ENCODE measurements at regions not wholly inside any gene's neighbourhood (a gene's known extent, or its start where the extent isn't known, plus 50 kb on each side); places are given as distances from the start of the nearest gene placed in this dataset.
"Not testable (repeated sequence)": the region's sequence is repeated elsewhere in the genome, so short reads cannot be mapped to it uniquely, and the experiment has no call there.

GRCh38 chr5:130549884-130550561 is 615.0 kb downstream of the HINT1 start:
- no peak for DNase-seq

- DNase-seq, result no peak
These were observed 618.8 kb downstream of the HINT1 start for GRCh38 chr5:130546211-130546610.

DNA sequence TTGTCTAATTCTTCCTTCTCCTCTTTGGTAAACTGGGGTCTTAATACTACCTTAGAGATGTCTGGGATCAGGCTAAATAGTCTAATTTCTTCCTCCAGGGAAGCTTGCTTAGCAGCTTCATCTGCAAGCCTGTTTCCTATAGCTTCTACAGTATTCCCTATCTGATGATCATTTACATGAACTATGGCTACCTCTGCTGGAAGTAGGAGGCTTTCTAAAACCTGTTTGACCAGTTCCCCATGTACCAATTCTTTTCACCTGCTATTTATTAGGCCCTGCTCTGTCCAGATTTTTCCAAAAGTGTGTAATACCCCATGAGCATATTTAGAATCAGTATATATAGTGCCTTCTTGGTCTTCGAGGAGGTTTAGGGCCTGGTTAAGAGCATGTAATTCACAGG is 619.8 kb downstream of the HINT1 start:
- DNase-seq, result no peak

GRCh38 chr5:130541617-130542221 is 623.3 kb downstream of the HINT1 start:
- no peak for DNase-seq

GRCh38 chr5:130536691-130537090 is 628.4 kb downstream of the HINT1 start:
- no peak for DNase-seq

GRCh38 chr5:130532786-130533185 is 628.5 kb downstream of the CHSY3 start:
- no peak for DNase-seq

GRCh38 chr5:130529511-130530485 is 625.5 kb downstream of the CHSY3 start:
- no peak for DNase-seq

DNA sequence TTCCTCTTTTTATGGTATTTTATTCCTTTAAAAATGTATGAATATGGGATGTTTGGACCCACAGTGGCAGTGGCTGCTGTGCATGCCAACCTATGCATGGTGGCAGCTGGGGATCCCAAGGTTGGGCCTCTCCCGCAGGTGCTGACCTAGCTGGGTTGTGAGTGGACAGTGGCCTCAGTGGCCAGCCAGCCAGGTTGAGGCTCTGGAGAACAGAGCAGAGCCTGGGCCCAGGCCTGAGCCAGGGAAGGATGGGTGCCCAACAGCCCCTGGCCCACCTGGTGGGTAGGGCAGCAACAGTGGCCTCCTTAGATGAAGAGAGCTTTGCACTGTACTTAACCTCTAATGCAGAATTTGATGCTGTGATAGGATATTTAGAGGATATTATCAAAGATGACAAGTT is 624.8 kb downstream of the CHSY3 start:
- no peak for DNase-seq

GRCh38 chr5:130528474-130528873 is 624.2 kb downstream of the CHSY3 start:
- no peak for DNase-seq

DNA sequence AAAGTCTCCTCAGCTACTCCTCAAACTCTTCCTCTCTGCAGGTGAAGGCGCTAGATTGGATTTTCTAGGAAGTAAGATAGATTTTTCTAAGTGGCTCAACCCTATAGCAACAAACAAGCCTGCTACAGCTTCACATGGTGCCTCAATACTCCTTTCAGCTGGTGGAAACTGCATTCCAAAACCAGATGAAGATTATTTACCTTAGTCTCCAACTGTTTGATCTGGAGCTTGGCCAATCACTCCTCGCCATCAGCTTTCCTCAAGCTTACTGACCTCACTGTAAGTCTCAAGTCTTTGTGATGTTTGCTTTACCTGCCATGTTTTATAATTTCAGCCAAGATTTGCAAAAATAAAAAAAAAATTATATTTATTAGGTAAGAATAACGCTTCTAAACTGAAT is 622.4 kb downstream of the CHSY3 start:
- DNase-seq, result no peak

DNA sequence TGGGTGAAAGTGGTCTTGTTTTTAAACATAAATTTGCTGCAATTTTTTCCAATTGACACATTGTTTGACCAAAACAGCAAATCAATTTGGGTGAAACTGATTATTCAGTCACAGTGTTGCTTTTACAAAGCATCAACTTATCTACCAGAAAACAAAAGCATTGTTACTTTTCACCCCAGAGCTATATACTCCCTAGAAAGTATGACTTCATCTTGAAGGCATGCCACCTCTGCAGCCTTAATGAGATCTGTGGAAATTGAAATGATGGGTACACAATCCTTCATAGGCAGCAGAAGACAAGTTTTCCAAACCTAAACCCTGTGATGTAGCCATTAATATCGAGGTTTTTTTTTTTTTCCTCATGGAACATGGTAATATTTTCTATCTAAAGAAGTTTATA is 615.9 kb downstream of the CHSY3 start:
- DNase-seq, result no peak

DNA sequence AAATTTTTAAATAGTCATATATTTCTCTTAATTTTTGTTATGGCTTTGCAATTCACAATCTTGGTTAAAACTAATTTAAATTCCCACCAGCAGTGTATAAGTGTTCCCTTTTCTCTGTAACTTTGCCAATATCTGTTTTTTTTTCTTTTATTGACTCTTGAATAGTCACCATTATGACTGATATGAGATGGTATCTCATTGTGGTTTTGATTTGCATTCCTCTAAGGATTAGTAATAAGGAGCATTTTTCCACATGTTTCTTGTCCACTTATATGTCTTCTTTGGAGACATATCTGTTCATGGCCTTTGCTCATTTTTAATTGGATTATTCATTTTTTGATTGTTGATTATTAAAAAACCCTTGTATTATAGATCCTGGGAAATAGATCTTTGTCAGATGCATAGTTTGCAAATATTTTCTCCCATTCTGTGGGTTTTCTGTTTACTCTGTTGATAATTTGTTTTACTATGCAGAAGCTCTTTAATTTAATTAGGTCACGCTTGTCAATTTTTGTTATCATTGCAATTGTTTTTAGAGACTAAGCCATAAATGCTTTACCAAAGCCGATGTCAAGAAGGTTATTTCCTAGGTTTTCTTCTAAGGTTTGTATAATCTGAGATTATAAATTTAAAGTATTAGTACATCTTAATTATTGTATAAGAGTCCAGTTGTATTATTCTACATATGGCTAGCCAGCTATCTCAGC is 610.9 kb downstream of the CHSY3 start:
- DNase-seq, result no peak

- no peak for DNase-seq
These were observed 598.4 kb downstream of the CHSY3 start for GRCh38 chr5:130502702-130503101.

- no peak for DNase-seq
These were observed 597.0 kb downstream of the CHSY3 start for GRCh38 chr5:130501151-130501865.

DNA sequence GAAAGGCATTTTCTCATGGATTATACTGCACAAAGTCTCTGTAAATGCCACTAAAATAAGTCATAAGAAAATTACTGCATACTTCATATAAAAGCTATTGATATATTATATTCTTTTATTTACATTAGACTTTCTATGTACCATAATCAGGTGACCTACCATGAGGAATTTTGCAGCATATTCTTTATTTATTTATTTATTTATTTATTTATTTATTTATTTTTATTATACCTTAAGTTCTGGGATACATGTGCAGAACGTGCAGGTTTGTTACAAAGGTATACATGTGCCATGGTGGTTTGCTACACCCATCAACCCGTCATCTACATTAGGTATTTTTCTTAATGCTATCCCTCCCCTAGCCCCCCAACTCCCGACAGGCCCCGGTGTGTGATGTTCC is 596.2 kb downstream of the CHSY3 start:
- DNase-seq, result not testable (repeated sequence)

GRCh38 chr5:130496215-130496614 is 592.0 kb downstream of the CHSY3 start:
- no peak for DNase-seq

- no peak for DNase-seq
These were observed 584.0 kb downstream of the CHSY3 start for GRCh38 chr5:130488252-130488651.

DNA sequence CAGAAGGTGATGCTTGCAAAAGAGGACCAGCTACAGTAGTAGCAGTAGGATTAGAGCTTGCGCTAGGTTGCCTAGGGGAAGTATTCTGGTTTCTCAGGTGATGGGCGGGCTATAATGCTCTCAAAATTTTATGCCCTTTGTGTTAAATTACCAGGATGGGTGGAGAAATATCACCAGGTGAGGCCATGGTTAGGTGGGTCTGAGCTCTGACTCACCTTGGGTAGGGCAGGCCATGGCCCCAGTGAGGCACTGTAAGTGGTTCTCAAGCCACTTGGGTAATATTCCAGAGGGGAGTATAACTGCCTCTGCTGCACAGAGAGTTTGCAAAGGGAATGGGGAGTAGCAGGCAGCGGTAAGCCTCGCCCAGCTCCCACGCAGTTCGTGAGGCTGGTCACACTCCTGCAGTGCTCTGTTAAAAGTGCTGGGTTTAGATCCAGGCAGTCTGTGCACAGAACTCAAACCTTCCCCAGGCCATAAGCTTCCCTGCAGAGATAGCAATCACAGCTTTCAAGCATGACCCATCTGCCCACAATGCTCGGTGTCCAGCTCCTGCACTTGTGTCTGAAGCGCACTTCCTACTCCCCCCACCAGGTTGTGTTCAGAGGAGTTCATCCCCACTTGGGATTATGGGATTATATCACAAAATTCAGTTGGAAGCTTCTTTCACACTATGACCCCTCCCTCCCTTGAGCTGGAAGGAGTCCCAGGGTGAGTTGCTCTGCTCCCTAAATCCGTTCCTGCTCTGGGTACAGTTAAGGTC is 575.0 kb downstream of the CHSY3 start:
- no peak for DNase-seq

DNA sequence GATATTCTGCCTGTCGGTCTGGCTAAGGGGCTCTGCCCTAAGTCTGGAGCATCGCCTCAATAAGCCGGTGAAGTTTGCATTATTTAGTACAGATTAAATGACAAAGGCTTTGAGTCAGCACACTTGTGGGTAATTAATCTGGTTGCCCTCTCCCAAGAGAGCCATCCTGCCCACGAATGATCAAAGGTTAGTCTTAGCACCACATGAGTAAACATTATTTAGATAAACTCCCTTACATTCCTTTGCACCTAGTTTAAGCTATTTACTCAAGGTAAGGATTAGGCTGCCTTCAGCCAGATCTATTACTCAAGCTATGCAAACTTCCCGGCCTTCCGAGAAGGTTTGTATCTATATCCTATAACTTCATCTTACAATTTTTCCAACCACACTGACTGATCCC is 572.1 kb downstream of the CHSY3 start:
- no peak for DNase-seq

DNA sequence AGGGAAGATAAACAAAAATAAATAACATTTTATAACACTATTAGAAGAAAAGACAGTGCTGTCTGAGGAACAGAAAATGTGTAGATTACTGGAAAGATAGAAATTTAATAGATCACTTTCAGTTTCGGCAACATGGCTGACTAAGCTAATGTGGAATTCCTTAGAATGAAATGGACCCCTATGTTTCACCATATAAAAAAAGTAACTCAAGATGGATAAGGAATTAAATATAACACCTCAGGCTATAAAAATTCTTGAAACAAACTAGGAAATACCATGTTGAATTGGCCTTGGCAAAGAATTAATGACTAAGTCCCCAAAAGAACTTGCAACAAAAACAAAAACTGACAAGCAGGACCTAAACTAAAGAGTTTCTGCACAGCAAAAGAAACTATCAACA is 558.3 kb downstream of the CHSY3 start:
- DNase-seq, result no peak

DNA sequence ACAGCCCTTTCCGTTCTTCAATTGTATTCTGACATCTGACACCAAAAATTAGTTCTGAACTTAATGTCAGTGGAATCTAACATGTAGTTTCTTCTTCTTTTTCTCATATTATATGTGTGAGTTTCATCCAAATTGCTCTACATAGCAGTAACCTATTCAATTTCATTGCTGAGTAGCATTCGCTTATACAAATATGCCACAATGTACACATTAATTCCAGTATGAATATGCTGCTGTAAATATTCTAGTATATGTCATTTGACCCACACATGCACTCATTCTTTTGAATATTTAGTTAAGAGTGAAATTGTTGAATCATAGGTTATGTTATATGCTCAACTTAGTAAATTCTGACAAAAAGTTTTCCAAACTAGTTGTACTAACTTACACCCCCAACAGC is 550.9 kb downstream of the CHSY3 start:
- DNase-seq, result no peak

- no peak for DNase-seq
These were observed 548.5 kb downstream of the CHSY3 start for GRCh38 chr5:130452744-130453143.
